Activated naive CD4-positive, alpha-beta T cell treated with anti-CD3 and anti-CD28 coated beads, Interleukin-2, amount 50 U/mL, for 24 hours (primary cell): ENCODE measurements at regions not wholly inside any gene's neighbourhood (a gene's known extent, or its start where the extent isn't known, plus 50 kb on each side); places are given as distances from the start of the nearest gene placed in this dataset.
A peak's percentile ranks its signal among the peaks of the same experiment; 100 is the strongest.

ENCODE experiments used
- H3K27ac Mint-ChIP-seq: one replicate; pipeline ENCODE4 v1.8.0; 2021; ENCODE audit warnings: mild to moderate bottlenecking, mixed read lengths
- H3K27me3 Mint-ChIP-seq: one replicate; pipeline ENCODE4 v1.8.0; 2021; ENCODE audit warnings: mixed read lengths
- H3K36me3 Mint-ChIP-seq: one replicate; pipeline ENCODE4 v1.8.0; 2021; ENCODE audit warnings: mixed read lengths
- H3K4me1 Mint-ChIP-seq: one replicate; pipeline ENCODE4 v1.8.0; 2021; ENCODE audit warnings: mixed read lengths
- H3K4me3 Mint-ChIP-seq: one replicate; pipeline ENCODE4 v1.8.0; 2021; ENCODE audit warnings: mild to moderate bottlenecking, mixed read lengths
- H3K9me3 Mint-ChIP-seq: one replicate; pipeline ENCODE4 v1.8.0; 2021; ENCODE audit warnings: mixed read lengths

GRCh38 chr13:110965038-110965754 lies 50.3 kb upstream of the ANKRD10 start:
- peaks cover 3% of the 10 kb centered on the region for H3K27me3 Mint-ChIP-seq
- H3K4me3 Mint-ChIP-seq: peak overlapping the region; percentile 16
- peaks cover 13% of the 10 kb centered on the region for H3K36me3 Mint-ChIP-seq
- H3K27ac Mint-ChIP-seq: peak overlapping the region; percentile 56
- peaks cover 12% of the 10 kb centered on the region for H3K4me1 Mint-ChIP-seq
- peaks cover 18% of the 10 kb centered on the region for H3K9me3 Mint-ChIP-seq
